CD4-positive, alpha-beta T cell treated with Interleukin-17A for 1 hour (primary cell): ENCODE measurements at regions not wholly inside any gene's neighbourhood (a gene's known extent, or its start where the extent isn't known, plus 50 kb on each side); places are given as distances from the start of the nearest gene placed in this dataset.

ENCODE experiments used
- DNase-seq: peaks from one replicate; pipeline ENCODE4 v3.0.0-alpha.2; 2020

DNA sequence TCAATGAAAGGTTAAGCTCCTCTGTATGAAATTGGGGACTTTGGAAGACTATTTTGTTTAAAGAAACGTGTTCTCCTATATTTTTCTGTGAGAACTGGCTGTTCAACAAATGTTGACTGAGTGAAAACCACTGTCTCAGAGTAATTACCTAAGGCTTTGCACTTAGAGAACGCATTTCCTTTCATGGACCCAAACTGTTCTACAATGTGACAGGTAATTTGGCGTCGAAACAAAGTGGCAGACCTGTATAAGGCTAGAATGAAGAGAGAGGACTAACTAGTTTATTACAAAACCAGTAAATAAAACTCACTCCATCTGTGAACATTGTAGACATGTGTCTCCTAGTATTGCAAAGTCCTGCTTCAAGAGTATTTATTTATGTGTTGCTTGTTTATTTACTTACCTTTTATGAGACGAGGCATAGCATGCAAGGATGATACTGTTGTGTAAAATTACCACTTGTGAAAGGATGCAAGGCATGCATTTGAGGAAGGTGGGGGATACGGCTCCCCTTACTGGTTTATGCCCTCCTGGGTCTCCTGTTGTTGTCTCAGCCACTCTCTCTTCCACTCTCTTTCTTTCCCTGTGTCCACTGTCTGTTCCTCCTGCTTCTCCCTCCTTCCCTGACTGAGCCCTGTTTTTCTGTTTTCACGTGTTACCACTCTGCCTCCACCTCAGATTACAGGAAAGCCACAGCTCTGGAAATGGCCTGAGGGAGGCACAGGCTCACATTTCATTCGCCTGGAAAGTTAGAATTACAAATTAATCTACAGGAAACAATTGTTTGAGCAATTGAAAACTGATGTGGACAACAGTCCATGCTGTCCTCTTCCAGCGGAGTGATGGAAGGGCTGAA, 444.0 kb upstream of the ZNF608 start:
- no peak for DNase-seq

GRCh38 chr5:125194883-125195282, 448.4 kb upstream of the ZNF608 start:
- no peak for DNase-seq

DNA sequence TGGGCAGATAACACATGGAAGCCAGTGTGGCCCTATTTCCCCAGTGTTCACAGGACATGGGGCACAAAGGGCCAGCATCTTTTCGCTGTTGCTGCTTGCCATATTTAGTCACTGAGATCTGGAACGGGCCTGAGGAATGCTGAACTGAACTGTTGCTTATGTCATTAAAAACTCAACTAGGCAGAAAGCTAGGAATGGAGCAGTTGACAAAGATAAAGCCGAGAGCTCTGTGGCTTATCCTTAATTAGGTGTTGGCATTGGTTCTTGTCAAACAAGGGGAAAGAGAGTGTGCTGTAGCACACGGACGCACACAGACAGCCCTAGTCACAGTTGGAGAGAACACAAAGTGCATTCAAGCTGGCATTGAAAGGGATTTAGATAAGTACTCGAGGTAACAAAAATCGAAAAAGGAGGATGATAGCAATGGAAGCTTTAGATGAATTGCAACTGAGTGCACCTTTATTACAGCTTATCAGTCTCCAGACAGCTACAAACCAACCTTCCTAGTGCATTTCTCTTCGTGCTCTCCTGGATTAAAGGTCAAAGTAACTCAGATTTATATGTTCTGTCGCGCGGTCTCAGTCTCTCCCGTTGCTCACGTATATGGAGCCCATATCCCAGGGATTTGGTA, 450.2 kb upstream of the ZNF608 start:
- no peak for DNase-seq

- no peak for DNase-seq
These were observed 450.9 kb upstream of the ZNF608 start for GRCh38 chr5:125197321-125197720.

DNA sequence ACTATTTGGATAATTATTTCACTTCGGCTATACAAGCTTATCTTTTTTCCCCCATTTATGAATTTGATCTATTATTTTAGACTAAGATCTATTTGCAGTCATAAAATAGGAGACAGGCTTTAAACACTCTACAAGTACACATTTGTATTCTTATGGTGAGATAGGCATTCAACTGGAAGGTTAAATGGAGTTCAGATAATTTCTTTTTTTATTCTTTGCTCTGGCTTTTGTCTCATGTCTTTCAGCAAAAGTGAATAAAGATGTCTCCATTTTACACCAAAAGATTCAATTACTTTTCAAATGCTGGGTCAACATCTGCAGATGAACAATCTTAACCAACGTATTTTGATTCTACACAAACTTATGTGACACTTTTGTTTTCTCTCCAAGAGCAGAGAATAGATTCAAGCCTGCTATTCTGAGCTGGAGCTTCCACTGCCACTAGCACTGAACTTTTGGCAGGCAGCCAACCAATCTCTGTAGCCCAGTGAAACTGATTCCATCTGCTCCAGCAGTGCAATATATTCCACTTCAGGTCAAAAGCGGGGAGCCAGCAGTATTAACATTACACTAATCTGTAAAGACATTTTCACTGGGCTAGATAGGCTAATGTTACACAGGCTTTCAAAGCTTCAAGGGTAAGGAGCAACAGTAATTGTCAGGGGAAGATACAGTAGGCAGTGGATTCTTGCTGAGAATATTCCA, 452.0 kb upstream of the ZNF608 start:
- no peak for DNase-seq

GRCh38 chr5:125199373-125199772, 452.9 kb upstream of the ZNF608 start:
- DNase-seq = no peak

DNA sequence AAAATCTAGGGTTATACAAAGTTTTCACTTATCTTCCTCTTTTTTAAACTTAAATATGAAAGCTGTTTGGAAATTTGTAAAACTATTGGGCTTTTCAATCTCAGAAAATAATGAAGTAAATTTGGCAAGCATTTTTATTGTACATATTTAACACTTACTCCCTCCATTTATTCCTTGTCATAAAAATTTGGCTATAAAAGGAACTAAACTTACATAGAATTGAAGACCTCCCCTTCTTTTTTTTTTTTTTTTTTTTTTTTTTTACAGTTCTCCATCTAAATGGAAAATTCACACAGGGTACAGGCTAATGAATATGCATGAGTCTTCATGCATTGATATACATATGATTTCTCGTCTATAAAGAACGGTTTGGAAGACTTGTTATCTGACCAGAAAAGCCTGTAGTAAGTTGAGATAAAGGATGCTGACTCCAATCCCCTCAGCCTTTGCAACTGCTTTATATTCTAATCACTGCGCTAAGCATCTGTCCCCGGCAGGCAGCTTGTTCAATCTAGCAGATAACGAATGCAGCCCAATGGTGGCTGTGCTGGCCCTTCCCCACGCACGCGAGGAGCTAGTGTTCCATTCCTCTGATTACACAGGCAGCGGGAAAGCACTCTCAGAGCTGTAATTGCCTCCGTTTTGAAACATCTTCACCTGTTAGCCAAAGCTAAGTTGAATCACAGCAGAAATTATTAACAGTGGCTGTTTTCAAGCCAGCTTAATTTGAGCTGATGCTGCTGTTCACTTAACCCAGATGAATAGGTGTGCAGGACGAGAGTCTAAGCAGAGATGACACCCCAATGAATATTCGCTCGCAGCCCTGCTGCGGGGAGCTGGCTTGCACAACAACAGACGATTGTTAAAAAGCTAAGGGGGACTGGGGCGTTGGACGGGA, 453.8 kb upstream of the ZNF608 start:
- no peak for DNase-seq

DNA sequence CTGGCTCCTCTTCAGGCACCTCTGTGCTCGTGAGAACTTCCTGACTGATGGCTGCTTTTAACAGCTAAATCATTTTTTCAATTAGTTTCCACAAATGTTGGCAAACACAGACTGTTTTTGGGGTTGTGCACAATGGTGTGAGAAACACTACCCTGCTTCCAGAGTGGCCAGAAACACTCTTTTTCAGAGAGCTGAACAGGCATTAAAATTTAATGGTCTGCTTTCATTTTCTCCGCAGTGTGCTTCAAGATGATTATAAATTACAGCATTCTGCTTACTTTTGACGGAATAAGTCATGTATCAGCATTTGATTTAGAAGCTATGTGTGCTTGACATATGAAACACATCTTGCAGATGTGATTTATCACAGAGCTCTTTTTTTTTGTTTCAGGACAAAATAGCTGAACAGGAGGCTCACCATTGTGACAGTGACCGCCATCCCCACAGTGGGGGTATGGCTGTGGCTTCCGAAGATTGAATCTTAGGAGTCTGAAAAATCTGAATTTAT, 454.5 kb upstream of the ZNF608 start:
- DNase-seq = no peak

- no peak for DNase-seq
These were observed 455.1 kb upstream of the ZNF608 start for GRCh38 chr5:125201446-125202052.

GRCh38 chr5:125202353-125202752, 455.9 kb upstream of the ZNF608 start:
- DNase-seq = no peak

DNA sequence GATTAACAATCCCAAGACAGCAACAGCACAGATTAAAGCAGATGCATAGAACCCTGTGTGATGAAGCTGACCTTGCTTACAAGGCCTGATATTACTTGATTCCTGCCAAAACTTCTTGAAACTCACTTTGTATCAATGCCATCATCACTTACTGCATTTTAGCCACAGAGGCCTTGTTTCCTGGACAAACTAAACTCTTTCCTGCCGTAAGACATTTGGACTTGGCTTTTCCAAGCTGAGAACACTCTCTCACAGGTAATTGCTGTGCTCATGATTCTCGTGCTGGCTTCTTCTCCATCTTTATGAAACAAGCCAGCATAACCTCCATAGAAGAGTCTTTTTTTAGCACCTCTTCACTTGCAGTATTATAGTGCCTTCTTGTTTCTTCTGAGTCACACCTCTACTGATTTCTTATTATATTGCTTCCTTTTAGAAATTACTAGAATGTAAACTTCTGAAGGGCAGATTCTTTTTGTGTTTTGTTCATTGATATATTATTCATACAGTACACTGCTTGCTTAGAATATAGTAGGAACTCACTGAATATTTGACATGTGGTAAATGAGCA, 456.5 kb upstream of the ZNF608 start:
- no peak for DNase-seq

DNA sequence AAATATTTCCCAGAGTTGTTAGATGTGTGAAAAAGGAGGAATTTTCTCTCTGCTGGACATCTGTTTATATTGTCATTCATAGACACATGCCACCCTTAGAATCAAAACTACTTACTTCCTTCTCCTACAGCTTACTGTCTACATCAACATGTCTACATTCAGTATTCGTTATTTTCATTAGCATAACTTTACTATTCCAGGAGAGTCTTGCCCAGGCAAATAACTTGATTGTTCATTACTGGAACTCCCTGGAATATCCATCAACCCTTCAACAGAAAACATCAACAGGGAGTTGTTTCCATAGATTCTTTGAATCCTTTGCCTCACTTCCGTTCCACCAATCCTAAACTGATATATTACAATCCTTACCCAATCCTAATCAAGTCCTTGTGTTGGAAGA, 457.5 kb upstream of the ZNF608 start:
- DNase-seq = no peak

GRCh38 chr5:125205601-125206225, 459.3 kb upstream of the ZNF608 start:
- no peak for DNase-seq

GRCh38 chr5:125207856-125208255, 461.4 kb upstream of the ZNF608 start:
- no peak for DNase-seq

DNA sequence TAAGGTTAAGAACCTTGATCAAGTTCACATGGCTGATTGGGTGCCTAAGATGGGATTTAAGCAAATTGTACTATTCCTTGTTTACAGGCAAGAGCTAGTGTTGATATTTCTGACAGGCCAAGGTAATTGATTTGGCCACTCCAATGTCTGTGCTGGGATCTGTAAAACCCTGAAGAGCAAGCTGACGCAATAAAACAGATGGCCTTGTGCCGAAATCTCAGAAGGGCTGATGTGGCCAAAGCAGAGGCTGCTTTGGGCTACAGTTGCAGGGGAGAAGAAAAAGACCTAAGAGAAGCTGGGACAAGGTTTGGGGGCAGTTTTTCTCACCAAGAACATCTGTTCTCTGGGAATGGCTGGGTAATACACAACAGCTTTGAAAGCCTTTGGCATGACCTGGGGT, 463.2 kb upstream of the ZNF608 start:
- no peak for DNase-seq

DNA sequence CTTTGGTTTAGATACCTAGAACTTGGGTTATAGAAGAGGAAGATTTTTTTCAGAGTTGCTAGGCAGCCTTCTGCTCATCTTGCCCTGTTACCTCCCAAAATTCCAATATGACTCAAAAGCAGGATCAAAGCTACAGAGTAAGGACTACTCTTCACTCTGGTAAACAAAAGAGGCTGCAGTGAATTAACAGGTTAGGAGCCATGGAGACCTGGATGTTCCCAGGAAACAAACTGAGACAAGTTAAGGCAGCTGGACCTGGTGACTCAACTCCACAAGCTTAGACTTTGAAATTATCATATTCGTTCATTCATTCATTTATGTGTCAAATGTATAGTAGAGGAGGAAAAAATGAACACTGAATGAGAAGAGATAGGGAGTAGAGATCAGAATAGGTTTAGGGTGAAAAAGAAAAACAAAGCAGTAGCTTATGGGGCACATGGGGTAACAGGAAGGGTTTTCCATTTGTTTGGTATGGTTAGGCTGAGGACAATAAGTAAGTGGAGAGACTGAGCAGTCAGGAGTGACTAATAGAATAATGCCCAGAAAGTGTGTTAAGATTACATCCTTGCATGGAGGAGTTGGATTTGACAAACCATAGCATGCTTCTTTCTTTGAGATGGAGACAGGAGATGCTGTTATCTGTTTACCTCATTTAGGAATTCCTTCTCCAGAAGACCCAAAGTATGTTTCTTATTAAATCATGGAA, 464.0 kb upstream of the ZNF608 start:
- no peak for DNase-seq

DNA sequence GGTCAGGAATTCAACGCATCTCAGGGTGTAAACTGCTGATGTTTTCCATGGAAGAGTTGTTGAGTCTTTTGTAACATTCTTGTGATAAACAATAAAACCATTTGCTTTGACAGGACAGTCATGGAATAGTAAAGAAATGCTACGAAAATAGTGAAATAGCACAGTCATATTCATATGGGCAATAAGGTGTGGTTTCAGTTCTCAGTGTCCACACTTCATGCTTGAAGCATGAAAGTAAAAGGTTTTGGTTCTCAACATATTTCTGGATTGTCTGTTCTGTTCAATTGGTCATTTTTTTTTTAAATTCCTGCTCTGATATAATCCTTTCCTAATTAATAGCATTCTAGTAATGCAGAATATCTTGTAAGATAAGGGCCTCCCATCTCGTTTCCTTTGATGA, 467.6 kb upstream of the ZNF608 start:
- DNase-seq = no peak

GRCh38 chr5:125215593-125215992, 469.2 kb upstream of the ZNF608 start:
- DNase-seq = no peak

- no peak for DNase-seq
These were observed 473.3 kb upstream of the ZNF608 start for GRCh38 chr5:125219710-125220109.

DNA sequence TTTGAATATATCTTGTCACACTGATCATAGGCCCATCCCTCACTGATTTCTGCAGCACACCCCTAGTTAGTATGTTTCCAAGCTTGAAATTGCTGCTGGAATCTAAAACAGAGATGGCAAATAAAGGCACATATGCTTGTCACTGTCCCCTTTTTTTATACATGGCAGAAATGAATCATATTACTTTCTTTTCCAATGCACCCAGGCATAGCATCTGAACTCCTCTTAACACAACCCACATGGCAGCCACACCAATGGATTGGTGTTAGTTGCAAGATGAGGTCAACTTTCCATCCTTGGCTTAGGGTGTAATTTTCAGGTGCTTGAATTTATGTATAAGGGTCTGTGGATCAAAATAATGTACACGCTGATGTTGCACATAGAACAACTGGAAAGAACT, 473.8 kb upstream of the ZNF608 start:
- DNase-seq = no peak
